ENCODE measurements at regions not wholly inside any gene's neighbourhood (a gene's known extent, or its start where the extent isn't known, plus 50 kb on each side); places are given as distances from the start of the nearest gene placed in this dataset.
"Not testable (repeated sequence)": the region's sequence is repeated elsewhere in the genome, so short reads cannot be mapped to it uniquely, and the experiment has no call there.

DNA sequence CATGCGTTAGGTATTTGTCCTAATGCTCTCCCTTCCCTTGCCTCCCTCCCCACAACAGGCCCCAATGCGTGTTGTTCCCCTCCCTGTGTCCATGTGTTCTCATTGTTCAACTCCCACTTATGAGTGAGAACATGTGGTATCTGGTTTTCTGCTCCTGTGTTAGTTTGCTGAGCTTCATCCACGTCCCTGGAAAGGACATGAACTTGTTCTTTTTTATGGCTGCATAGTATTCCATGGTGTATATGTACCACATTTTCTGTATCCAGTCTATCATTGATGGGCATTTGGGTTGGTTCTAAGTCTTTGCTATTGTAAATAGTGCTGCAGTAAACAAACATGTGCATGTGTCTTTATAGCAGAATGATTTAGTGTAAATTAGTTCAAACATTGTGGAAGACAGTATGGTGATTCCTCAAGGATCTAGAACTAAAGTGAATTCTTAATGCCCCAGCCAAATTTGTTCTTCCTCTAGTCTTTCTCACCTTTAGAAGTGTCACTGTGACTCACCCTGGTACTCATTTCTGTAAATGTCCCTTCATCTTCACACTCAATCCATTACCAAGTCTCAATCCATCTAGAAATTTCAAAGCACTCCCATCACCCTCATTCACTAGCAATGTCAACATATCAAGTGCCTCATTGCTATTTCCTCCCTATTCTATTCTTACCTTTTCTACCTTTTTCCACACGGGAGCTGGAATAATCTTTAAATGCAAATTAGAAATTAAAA, 123.9 kb downstream of the MREG start:
- DNase-seq (ENCODE audit: low spot score) = not testable (repeated sequence)

DNA sequence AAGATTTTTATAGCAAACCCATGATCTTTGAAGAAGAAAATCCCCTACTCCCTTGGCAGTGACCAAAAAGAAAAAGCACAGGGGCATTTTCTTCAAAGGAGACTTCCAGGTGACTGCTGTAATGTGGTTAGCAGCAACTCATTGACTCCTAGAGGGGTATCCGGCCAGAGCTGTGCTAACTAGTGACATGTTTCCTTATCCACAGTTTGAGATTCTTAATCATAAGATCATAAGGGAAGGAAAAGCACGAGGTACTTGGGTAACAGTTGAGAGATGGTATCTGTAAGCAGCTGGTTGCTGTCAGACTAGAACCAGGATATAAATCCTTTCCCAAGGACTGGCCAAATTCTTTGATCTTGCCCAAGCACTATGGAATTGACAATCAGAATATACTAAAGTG, 124.7 kb downstream of the MREG start:
- DNase-seq (ENCODE audit: low spot score) = no peak

DNA sequence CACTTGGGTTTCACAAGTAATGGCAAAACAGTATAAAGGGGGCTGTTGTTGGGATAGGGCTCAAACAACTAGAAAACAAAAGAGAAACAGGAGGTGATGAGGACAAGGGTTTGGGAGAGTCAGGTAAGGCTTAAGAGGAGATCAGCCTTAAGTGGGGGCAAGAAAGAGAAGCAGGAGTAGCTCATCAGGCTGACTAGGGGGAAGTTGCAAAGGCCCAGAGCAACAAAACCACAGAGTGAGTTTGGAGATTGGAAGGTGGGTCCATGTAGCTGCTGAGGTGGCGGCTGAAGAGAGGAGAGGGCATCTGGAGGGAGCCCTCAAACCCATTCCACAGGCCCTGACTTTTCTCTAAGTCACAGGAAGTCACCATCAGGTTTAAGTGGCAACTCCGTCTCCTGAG, 126.0 kb downstream of the MREG start:
- no peak for DNase-seq (ENCODE audit: low spot score)

DNA sequence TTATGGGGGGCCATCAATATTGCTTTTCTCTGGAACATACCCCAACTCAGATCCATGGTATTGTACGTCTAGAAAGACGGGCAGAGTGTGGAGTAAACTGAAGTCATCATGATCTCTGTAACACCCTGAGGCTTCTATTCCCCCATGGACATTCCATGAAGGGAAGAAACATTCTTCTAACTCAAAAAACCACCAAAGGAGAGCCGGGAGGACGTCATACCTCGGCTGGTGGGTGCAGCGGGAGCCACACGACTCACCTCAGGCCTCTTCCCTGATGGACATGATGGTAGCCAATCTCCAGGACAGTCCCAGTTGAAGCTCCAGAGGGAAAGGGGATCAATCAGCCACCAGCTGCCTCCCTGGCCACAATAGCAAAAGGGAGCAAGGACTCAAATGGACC, 127.3 kb downstream of the MREG start:
- no peak for DNase-seq (ENCODE audit: low spot score)

DNA sequence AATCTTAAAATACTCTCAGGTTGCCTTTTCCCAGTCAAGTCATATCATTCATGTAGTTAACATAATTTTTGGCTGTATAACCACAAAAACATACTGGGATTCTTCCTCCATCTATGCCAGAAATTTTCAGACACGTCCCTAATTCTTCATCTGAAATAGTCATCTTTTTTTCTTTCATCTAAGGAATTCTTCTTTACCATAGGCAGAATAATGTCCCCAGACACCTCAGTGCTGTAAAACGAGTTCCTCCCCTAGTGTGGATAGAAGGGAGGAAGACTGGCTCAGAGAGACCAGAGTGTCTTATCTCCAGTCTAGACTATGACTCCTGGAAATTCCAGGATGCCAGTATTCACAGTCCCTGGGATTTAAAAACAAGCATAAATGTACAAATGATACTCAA, 127.8 kb downstream of the MREG start:
- DNase-seq (ENCODE audit: low spot score) = no peak

DNA sequence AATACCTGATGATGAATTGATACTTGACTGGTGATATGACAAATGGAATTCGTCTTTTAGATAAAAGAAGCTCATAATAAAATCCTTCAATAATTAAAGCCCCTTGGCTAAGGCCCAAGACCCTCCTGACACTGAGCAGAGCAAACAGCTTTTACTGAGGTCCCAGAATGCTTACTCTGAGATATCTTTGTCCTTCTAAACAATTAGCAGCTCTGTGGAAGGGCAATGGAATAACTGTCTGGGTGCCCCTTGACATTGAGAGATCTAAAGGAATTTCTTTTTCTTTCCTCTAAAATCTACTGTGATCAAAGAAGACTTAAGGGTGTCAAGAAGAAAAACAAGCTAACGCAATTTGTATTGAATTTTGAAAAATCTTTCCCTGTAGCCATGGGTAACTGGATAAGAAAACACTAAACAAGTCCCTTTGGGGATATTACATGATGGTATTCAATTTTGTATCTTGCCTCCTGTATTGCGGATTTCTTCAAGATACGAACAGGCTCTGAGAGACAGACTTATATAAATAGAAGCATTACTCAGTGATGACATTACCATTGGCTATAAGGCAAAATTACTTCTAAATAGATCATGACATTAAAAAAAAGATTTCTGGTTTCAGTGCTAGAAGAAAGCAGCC, 128.8 kb downstream of the MREG start:
- DNase-seq (ENCODE audit: low spot score) = no peak

DNA sequence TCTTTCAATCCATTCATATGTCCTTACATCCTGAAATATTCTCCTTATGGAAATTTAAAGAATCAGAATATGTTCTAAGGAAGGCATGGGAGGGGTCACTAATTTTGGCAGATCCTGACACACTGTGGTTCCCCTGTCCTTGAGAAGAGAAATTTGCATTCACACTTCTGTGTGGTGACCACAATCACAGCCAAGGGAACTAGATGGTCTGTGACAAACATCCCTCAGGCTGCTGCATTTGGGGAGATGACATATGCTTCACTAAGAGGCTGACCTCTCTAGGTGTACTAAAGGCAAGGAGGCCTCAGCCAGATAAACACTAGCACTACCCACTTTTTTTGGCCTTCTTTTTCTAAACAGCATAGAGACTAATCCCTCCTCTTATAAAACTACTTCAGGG, 129.6 kb downstream of the MREG start:
- no peak for DNase-seq (ENCODE audit: low spot score)

DNA sequence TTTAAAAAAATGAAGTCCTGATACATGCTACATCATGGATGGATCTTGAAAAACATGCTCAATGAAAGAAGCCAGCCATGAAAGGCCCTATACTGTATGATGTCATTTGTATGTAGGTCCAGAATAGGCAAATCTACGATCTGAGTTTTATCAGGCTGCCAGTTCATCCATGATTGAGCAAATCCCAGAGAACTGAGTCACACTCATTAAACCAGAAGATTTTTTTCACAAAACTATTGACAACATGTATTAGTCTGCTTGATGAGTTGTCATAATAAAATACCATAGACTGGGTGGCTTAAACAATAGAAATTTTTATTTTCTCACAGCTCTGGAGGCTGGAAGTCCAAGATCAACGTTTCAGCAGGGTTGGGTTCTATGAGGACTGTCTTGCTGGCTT, 130.7 kb downstream of the MREG start:
- DNase-seq (ENCODE audit: low spot score) = peak; percentile 7

DNA sequence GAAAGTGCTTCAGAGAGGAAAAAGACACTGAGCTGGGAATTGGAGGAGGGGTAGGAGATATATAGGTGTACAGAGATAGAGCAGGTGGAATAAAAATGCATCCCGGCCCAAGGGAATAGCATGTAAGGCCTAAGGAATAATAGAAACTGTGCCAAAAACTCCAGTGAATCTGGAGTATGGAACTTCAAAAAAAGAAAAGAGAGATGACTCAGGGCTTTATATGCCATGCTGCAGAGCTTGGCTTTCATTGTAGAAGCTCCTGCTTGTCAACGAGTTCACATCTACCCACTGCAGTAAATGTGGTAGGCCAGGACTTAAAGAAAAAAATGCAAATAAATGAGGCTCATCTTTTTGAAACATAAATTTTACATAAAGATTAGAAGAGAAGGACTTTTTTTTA, 131.8 kb downstream of the MREG start:
- DNase-seq (ENCODE audit: low spot score) = no peak

DNA sequence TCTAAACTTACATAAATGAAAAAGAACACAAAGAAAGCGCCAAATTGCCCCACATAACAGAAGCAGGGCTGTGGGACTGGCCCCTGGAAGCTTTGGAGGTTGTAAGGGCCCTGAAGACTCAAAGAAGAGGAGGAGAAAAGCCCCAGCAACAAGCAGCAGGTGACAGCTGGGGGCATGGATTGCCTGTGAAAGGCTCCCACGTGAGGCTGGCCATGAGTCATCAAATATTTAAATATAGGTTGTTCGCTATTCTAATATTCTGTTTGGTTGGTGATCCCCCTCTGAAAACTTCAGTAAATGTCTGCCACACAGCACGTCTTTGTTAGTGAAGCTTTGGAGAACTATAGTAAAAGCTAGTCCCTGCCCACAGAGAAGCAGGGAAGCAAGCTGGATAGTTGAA, 132.4 kb downstream of the MREG start:
- DNase-seq (ENCODE audit: low spot score) = no peak

DNA sequence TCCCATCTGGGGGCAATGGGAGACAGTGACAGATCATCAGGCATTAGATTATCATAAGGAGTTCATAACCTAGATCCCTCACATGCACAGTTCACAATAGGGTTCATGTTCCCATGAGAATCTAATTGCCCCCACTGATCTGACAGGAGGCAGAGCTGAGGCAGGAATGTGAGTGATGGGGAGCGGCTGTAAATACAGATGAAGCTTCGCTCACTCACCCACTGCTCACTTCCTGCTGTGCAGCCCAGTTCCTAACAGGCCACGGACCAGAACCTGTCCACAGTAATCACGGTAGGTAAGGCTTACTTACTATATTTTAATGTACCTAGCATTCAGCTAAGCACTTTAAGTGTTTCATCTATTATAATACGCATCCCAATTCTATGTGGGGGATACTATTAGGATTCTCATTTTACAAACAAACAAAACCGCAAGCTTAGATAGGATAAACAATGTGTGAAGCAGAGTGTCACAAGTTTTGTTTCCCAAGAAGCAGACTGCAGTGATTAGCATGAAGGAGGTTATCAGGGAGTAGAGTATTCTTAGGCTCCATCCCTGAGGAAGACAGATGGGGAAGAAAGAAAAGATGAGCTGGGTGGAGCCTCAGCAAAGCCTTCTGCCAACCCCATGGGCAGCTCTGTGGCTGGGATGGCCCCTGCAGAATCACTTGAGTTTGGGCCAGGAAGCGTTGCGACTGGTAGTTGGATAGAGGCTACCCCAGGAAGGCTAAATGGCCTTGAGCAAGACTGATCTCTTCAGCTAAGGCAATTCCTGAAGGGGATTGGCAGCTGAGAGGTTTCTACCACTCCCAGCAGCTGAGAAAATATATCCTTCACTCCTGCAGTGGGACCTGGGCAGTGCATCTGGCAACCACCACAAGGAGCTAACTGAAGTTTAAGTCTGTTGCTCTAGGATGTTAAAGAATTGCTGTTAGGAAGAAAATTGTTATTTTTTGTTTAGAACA, 133.1 kb downstream of the MREG start:
- no peak for DNase-seq (ENCODE audit: low spot score)

DNA sequence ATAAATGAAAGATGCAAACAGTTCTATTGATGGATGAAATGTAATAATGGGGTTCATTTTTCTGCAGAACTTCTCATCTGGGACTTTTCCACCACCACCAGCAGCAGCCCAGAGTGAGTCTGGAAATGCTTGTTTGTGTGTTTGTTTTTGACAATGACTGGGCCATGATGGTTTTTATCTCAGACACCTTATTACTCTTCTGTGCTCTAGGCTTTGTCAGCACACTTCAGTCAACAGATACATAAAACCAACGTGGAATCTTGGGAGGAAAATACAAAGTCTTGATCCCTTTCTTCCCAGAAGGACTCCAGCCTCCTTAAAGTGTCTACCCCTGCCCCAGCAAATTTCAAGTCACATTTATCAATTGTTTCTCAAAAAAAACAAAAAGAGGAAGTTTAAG, 134.0 kb downstream of the MREG start:
- DNase-seq (ENCODE audit: low spot score) = no peak

DNA sequence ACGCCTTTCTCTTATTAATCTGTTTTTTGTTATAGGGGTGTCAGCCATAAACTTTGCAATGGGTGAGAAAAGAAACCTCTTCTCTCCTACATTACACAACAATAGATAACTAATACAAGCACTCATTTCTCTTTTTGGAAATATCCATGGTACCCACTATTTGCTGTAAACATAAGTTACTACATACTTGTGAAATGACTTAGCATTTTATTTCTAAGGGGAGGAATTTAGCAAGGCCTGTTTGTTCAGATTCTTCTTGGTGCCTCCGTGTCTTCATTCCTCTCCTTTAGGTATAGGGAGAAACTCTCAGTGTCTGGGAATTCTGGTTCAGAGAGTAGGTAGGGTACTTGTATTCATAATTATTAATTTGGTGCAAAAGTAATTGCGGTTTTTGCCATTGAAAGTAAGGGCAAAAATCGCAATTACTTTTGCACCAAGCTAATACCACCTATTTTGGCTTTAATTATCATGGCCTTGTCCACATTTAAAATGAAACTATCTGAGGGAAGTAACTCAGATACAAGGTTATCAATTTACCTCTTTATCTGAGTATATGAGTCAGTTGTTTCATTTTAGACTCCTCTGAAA, 134.8 kb downstream of the MREG start:
- DNase-seq (ENCODE audit: low spot score) = no peak

DNA sequence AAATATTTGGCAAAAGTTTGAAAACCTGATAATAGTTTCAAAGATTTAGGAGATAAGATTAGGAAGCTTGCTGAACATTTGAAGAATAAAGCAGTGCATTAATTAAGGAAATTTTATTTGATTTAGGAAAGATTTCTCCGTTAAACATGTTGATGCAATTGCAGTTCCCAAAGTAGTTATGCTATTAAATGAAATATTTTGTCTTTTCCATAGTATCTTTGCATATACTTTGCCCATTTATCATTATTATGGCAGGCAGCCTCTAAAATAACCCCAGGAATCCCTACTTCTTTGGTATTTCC, 136.5 kb downstream of the MREG start:
- DNase-seq (ENCODE audit: low spot score) = no peak

DNA sequence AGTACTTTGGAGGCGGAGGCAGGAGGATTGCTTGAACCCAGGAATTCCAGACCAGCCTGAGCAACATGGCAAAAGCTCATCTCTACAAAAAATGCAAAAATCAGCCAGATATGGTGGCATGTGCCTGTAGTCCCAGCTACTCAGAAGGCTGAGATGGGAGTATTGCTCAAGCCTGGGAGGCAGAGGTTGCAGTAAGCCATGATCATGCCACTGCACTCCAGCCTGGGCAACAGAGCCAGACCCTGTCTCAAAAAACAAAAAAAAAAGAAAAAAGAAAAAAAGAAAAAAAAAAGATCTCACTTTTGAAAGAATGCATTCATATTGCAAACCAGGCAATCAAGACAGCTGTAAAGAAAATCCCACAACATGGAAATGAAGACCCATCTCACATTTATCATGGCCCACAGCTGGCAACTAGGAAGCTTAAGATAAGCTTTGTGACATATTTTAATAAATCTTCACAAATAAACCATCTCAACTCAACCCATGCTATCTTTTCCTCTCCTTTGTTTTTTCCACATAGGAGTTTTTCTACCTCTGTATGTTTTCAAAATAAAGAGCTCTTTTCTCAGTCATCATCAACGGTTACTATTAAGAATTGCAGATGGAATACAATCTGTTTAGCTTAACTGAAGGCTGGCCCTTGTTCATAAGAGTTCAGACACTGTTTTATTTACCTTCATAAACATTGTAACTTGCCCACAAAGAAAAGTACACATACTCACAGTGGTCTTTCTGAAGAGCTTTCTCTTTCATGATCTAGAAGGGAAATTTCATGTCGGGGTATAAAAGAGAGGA, 137.0 kb downstream of the MREG start:
- no peak for DNase-seq (ENCODE audit: low spot score)

DNA sequence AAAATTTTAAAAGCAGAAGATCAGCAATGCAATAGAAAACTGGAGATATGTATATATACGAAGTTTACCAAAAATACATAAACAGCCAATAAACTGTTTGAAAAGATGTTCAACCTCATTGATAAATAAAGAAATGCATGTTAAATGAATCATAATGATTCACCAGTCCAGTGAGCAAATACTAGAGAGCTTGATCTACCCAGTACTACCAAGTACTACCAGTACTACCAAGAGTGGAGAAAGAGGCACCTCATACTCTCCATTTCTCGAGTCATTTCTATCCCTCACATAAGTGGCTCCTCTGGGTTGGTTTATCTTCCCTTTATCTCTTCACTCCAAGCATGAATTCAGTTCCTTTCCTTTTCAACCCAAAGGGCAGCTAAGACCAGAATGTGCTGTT, 138.9 kb downstream of the MREG start:
- peak; percentile 16 for DNase-seq (ENCODE audit: low spot score)

DNA sequence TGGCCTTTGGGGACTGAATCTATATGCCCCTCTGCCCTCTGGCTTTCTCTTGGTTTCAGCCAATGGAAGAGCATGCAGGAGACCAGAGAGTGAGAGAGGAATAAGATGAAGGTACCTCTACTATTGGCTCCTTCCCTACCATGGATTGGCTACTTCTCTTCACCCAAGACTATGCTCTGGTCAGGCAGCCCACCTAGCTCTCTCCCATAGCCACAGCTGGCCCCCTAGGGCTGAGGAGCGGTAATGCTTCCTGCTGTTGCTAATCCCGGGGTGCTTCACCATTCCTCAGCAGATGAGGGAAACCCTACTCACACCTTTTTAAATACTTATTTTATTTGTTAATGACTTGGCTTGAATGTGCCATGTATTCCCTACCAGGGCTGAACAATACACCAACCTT, 142.4 kb downstream of the MREG start:
- peak; percentile 9 for DNase-seq (ENCODE audit: low spot score)

DNA sequence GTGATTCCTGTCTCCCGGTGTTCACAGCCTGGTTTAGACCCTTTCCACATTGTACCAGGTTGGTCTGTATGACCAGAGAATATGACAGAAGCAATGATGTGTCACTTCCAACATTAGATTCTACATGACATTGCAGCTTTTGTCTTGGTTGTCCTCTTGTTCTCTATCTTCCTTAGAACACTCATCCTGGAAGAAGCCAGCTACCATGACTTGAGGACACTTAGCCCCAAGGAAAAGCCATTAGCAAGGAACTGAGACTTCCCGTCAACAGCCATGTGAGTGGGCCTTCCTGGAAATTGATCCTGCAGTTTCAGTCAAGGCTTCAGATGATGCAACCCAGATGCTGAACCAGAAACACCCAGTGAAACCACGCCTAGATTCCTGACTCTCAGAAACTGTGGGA, 143.3 kb downstream of the MREG start:
- DNase-seq (ENCODE audit: low spot score) = no peak

DNA sequence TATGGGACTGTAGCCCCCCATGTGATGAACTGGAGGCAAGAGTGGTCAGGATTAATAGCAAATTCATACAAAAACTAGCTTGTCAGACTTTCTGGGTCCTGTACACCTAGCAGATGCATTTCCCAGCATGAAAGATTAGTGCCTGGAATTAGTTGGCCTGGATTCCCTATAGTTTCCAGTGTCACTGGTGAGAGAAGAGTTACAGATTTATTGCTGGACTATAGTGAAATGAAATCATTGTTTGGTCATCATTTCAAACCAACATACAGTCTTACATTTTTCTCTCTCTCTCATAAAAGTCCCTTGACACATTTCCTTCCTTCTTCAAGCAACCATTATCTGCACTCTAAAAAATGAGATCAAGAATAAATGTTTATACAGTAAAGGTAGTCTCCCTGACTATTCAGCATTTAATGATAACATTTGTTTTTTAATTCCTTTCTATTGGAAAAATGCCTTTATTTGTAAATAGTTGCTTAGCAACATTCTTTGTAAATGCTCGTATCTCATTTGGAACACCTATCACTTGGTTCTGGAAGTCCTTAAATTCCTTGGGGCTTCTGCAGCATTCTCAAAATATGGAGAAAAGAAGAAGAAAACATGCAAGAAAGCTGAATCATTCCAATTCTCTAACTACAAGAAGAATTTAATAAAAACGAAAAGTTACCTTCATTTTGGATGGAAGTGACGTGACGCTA, 144.4 kb downstream of the MREG start:
- no peak for DNase-seq (ENCODE audit: low spot score)

DNA sequence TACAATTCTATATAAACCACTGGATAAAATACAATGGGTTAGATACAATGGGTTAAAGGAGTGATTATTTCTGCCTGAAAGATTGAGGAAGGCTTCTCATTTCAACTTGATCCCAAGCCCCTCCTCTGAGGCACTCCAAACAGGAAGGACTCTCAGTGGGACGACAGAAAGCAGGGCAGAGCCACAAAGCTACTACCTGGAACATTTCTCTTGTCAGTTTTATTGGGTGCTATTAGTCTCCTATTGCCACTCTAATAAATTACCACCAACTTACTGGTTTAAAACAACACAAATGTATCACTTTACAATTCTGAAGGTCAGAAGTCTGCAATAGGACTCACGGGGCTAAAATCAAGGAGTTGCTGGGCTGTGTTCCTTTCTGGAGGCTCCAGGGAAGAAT, 146.7 kb downstream of the MREG start:
- DNase-seq (ENCODE audit: low spot score) = no peak

DNA sequence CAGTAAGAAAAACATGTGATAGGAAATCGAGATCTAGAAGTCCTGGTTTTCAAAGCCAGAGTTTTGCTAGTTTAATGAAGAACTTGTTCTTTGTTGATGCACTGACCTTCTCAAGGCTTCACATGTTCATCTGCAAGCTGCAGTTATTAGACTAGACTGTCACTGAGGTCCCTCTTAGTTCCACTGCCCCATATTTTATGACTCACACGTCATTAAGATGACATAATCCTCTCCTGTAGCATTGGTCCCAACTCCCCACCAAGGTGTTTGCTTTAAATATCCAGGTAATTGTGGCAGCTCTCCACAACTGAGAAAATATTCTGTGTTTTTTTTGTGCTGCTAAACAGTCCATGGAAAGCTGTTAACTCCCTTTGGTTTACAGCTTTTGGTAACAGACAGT, 149.7 kb downstream of the MREG start:
- DNase-seq (ENCODE audit: low spot score) = no peak

Data from RKO (cell line).